ENCODE measurements at regions not wholly inside any gene's neighbourhood (a gene's known extent, or its start where the extent isn't known, plus 50 kb on each side); places are given as distances from the start of the nearest gene placed in this dataset.
"Not testable (repeated sequence)": the region's sequence is repeated elsewhere in the genome, so short reads cannot be mapped to it uniquely, and the experiment has no call there.

DNA sequence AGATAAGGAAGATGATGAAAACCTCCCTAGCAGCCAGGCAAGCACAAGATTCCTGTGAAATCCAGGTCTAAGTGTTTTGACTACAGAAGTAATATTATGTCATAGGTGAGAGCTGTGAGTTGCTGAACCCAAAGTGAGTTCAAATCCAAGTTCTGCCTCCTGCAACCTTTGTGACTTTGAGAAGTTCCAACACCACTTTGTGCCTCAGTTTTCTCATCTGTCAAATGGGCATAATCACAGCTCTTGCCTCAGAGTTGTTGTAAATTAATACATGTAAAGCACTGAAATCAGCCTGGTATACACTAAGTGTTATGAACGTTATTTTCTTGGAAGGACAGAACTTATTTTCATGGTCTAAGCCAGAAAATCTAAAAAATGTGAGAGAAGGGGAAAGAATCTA, 210.3 kb upstream of the FRG2C start:
- DNase-seq, result not testable (repeated sequence)

DNA sequence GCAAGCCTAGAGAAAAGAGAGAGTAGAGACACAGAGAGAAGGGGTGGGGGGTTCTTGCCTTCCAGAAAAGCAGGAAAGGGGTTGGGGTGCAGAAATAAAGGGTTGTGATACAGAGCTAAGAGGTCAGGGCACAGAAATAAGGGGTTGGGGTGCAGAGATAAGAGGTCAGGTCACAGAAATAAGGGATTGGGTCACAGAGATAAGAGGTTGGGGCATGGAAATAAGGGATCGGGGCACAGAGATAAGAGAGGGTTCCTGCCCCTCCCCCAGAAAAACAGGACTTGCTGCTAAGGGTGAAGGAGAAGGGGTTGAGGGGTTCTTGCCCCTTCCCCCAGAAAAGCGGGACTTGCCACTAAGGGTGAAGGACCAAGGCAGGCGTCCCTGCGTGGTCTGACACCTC, 189.6 kb upstream of the FRG2C start:
- not testable (repeated sequence) for DNase-seq

DNA sequence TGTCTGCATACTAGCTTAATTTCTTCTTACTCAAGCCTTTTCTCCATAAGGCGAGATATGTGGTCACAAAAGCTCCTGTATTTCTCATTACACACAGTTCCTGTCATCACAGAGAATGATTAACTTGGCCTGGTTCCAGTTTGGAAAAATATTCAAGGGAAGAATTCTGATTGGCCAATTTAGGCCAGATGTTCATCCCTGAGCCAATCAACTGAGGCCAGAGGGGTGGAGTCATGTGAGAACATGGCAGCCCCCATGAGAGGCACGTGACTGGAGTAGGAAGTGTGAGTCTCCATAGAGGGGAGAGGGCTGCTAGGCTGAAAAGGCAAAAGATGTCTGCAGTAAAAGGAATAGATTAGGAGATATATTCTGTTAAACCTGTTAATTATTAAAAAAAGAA, 167.5 kb upstream of the FRG2C start:
- DNase-seq, result not testable (repeated sequence)

DNA sequence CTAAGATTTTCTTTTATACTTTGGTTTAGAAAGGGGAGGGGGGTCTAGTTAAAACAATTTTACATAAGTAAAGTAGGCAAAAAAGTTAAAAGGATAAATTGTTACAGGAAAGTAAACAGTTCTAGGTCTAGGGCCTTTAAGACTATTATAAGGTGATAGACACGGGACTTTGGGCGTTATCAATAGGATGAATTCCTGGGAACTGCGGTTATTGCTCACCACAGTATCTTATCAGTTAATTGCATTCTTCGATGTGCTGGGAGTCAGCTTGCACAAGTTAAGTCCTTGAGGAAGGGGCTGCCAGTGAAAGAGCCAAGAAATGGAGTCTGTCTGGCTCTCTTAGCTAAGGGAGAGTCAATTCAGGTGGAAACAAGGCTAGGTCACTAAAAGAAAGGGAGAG, 163.8 kb upstream of the FRG2C start:
- DNase-seq, result not testable (repeated sequence)

DNA sequence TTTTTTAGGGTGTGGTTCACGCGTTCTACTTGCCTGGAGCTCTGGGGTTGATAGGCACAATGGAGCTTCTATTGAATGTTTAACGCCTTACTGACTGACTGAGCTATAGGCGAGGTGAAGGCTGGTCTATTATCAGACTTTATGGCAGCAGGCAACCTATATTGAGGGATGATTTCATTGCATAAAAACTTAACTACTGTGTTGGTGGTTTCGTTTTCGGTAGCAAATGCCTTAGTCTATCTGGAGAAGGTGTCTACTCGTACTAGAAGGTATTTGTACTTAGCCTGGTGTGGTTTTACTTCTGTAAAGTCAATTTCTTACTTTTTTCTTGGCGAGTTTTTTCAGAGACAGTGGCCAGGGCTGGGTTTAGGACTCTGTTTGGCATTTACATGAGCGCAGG, 162.0 kb upstream of the FRG2C start:
- DNase-seq, result not testable (repeated sequence)

DNA sequence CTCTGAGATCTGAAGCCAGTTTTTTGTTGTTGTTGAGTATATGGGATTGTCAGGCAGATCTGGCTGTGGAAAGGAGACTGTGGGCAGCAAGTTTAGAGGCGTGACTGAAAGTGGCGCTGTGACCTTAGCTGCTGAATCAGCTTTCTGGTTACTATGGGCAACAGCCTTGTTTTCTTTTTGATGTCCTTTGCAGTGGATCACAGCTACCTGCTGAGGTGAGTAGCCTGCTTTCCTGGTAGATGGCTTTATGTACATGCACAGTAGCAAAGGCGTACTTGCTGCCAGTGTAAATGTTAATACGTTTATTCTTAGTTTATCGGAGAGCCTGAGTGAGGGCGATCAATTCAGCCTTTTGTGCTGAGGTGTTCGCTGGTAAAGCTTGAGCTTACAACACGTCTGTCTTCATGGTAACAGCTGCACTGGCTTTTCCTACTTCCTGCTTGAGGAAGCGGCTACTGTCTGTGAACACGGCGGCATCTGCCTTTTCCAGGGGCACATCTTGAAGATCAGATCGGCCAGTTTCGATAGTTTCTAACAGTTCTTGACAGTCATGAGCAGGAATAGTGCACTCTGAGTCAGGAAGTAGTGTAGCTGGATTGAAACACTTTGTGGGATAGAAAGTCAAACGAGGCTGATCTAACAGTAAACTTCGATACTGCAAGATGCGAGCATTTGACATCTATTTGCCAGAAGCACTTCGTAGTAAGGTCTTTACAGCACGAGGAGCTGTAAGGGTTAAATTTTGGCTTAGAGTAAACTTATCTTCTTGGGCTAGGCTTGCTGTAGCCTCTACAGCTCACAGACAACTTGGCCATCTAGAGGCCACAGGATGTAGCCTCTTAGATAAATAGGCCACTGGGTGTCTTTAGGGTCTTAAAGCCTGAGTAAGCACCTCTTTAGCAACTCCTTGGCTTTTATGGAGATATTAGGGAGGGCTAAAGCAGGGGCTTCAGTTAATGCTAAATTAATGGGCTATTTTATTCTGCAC, 161.1 kb upstream of the FRG2C start:
- not testable (repeated sequence) for DNase-seq

DNA sequence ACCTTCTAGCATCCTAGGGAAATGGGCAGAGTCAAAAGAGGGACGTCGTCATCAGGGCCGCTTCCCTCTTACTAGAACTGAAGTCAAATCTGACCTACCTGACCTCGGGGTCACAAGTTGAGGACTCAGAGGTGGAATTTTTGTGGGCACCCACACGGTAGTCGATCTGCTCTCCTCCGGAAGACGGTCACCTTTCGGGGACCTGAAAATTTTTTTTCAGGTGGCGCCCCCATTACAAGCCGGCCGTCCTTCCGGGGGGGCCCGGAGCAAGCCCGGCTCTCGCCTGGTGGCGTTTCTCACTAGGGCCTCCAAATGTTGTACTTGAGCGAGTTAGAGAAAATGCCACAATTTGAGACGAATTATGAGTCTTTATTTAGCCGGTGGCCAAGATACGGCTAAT, 157.5 kb upstream of the FRG2C start:
- DNase-seq, result no peak

DNA sequence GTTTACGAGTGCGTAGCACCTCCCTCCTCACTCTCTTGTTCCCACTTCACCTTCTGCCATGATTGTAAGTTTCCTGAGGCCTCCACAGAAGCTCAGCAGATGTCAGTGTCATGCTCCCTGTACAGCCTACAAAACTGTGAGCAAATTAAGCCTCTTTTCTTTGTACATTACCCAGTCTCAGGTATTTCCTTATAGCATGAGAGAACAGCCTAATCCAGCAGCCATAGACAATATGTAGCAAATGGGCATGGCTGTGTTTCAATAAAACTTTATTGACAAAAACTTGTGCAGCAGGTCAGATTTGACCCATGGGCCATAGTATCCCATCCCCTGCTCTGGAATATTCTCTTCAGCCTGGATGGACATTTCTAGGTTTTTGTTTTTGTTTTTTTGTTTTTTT, 156.2 kb upstream of the FRG2C start:
- DNase-seq, result not testable (repeated sequence)

DNA sequence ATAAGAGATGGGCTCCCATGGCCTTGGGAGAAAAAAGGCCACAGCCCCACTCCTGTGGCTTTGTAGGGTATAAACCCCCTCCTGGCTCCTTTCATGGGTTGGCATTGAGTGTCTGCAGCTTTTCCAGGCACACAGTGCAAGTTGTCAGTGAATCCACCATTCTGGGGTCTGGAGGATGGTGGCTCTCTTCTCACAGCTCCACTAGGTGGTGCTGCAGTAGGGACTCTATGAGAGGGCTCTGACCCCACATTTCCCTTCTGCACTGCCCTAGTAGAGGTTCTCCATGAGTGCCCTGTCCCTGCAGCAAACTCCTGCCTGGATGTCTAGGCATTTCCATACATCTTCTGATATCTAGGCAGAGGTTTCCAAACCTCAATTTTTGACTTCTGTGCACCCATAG, 136.5 kb upstream of the FRG2C start:
- DNase-seq, result not testable (repeated sequence)

DNA sequence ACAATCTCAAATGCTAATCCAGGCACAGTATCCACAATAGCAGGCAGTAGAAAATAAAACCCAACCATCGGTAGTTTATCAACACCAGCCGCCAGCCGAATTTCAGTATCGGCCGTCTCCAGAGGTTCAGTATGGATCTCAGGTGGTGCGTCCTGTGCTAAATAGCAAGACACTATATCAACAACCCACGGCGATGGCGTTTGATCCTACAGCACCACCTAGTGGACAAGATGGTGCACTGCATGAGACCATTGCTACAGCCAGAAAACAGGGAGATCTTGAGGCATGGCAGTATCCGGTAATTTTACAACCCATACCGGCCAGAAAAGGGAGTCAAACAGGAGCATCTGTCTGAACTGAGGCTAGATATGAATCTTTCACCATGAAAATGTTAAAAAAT, 112.0 kb upstream of the FRG2C start:
- peak; percentile 14 for DNase-seq

DNA sequence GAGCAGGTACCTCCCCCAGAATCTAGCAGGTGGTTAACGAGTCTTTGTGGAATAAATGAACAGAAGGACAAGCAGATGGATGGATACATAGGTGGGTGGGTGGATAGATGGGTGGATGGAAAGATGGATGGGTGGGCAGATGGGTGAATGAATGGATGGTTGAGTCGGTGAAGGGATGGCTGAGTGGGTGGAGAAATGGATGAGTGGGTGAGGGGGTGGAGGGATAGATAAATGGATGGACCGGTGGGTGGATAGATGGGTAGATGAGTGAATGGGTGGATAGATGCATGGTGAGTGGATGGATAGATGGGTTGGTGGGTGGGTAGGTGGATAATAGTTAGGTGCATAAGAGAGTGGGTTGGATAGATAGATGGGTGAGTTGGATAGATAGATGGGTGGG, 99.7 kb upstream of the FRG2C start:
- not testable (repeated sequence) for DNase-seq

DNA sequence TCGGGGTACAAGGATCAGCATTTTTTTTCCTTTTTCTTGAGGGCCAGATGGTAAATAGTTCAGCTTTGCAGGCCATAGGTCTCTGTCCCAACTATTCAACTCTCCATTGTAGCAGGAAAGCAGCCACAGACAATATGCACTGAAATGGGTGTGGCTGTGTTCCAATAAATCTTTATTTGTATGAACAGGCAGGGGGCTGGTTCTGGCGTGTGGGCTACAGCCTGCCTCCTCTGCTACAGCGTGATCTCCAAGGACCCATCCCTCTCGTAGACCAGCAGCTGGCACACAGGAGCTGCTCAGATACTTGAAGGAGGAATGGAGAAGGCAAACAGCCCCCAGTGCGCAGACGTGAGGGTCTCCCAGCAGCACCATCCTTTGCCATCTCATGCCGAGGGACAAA, 91.8 kb upstream of the FRG2C start:
- not testable (repeated sequence) for DNase-seq

DNA sequence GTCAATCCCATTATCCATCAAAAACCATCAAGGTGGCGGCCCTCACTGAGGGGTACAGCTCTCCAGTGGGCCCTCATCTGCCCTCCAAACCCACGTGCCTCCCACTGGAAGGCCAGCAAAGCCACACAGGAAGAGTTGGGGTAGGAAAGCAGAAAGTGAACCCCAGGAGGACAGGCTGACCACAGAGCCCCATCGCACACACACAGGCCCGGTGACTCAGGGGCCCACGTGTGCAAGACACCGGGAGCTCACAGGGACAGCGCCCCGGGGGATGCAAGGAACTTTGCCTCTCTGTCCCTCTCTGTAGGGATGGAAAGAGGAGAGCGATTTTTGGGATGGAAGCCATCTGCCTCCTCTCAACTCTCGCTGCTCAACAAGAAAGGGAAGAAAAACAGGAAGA, 85.0 kb upstream of the FRG2C start:
- DNase-seq, result not testable (repeated sequence)

DNA sequence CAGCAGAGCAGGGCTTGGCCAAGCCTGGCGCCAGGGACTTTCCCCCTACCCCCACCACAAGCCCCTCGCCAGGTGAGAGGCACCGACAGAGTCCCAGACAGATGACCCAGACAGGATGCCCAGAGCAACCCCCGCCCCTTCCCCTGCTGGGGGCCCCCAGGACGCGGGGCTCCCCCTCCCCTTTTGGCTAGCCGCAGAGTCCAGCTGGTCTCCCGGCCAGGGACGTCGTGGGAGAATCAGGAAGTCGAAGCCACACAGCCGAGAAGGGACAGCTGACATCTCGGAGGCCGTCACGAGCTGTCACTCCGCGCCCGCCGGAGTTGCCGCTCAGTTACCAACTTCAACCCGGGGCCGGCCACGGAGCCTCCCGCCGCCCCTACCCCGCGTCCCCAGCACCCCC, 84.6 kb upstream of the FRG2C start:
- DNase-seq, result not testable (repeated sequence)

DNA sequence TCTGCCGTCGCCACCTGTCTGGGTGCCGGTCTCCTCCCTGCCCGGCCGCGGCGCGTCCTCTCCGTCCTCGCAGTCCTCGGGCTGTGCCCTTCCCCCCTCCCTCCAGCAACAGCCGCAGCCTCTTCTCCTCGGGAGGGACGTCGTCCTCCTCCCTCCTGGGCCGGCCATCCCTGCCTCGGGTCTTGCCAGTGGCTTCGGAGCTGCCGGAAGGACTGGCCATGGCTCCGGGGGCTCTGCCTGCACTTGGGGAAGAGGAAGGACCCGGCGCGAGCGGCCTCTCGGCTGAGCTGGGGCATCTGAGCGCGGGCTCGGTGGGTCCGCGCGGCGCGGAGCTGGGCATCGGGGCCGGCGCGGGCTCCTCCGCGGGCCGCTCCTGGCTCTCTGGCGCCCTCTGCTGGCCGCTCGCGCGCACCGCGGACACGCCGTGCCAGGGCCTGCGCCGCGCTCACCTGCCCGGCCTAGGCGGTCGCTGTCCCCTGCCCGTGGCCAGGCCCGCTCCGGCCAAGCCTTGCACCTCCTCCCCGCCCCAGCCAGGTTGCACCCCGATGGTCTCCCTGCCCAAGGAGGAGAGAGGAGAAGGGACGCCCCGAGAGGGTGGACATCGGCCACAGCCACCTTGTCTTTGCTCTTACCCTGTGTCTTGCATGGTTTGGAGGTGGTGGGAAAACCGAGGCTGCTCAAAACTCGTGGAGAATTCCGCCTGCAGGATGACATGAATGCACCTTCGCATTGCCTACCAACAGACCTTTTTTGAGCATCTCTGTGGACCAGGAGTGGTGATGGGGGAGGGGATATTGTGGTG, 83.9 kb upstream of the FRG2C start:
- not testable (repeated sequence) for DNase-seq

DNA sequence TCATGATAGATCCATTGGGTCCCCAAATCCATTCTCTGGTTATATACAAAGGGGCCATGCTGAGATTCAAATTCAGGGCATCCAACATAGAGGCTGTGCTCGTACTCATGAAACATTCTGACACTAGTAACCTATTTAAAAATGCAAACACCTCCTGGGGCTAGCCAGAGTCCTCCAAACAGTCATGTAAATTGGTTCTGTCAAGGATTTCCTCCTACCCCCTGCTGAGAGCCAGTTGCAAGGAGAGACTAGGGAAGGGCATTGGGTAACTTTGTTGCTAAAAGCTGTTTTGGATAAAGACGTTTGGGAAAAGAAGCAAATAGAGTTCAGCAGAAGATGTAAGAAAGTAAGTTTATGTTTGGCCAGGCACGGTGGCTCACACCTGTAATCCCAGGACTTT, 81.6 kb upstream of the FRG2C start:
- DNase-seq, result not testable (repeated sequence)

DNA sequence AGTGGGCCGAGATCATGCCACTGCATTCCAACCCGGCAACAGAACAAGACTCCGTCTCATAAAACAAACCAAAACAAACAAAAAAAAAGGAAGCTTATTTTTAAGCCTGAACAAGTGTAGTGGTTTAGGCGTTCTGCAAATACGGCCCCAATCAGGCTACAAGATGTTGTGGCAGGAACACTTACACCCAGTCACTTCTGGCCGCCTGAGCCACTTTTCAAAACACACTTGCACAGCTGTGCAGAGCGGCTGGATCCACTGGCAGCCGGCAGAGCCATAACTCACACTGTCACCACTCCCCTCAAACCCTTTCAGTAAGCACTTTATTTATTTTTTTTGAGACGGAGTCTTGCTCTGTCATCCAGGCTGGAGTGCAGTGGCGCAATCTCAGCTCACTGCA, 81.0 kb upstream of the FRG2C start:
- DNase-seq, result not testable (repeated sequence)

DNA sequence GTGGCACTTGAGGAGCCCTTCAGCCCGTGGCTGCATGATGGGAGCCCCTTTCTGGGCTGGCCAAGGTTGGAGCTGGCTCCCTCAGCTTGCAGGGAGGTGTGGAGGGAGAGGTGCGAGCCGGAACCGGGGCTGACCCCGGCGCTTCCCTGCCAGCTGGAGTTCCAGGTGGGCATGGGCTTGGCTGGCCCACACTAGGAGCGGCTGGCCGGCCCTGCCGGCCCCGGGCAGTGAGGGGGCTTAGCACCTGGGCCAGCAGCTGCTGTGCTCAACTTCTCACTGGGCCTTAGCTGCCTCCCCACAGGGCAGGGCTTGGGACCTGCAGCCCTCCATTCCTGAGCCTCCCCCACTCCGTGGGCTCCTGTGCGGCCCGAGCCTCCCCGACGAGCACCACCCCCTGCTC, 76.4 kb upstream of the FRG2C start:
- DNase-seq, result not testable (repeated sequence)

DNA sequence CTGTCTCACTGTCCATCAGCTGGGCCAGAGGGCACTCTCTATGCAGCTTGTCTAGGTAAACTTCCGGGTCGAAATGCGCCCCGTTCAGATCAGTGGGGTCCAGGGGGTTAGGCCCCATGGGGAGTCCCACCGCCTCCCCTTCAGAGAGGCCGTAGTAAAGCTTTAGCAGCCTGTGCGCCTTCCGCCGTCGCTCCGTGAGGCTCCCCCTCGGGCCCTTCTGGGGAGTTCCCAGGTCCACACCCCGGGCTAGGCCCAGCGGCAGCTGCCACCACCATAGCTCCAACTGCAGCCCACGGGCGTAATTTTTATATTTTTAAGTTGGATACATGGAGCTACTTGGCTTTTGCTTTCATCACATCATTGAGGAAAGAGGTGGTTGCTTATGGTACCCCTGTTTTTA, 73.7 kb upstream of the FRG2C start:
- not testable (repeated sequence) for DNase-seq

DNA sequence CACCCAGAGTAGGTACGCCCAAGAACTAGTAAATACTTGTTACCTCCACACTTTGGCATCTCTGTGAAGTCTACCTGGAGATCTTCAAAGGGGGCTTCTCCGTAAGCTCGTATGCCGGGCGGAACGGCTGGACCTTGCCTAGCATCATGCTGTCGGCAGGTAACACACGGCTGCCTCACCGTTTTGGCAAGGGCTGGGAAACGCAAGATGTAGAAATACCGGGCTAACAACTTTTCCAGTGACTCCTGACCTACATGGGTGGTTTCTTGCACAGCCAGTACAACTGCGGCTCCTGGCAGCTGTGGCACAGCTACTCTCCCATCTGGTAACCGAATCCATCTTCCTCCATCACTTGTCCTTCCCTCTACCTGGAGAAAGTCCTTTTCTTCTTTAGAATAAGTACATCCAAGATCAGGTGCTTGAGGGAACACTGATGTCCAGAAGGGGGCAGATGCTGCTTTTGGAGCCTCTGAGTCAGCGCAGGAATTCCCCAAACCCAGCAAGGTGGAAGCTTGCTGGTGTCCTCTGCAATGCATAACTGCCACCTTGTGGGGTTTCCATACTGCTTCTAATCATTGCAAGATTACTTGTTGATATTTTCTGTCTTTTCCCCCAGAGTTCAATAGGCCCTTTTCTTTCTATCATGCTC, 59.7 kb upstream of the FRG2C start:
- DNase-seq, result not testable (repeated sequence)

DNA sequence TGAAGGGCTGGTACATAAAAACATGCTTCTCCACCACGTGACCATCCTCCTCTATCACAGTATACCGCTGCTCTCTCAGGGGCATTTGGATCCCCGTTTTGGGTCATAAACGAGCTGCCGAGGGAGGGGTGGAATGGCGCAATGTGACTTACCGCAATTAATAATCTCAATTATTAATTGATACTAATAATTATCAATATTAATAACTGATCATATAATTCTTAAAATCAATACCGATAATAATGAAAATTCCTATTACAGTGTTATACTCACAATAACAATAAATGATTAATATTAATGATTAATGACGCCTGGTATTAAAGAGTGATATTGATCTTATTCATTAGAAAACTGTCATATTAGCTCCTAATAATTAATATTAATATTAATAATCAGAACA, 56.1 kb upstream of the FRG2C start:
- DNase-seq, result not testable (repeated sequence)

DNA sequence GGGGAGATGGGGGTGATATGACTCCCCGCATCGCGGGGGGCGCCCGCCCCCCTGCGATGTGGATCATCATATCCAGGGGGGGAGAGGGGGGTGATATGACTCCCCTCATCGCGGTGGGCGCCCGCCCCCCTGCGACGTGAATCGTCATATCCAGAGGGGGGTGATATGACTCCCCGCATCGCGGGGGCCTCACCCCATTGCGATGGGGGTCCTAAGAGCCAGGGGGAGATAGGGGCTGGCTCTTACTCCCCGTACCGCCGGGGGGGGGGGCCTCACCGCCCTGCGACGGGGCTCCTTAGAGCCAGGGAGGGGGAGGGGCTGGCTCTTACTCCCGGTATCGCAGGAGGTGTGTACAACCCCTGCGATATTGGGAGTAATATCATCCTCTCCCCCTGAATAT, 54.5 kb upstream of the FRG2C start:
- DNase-seq, result not testable (repeated sequence)

DNA sequence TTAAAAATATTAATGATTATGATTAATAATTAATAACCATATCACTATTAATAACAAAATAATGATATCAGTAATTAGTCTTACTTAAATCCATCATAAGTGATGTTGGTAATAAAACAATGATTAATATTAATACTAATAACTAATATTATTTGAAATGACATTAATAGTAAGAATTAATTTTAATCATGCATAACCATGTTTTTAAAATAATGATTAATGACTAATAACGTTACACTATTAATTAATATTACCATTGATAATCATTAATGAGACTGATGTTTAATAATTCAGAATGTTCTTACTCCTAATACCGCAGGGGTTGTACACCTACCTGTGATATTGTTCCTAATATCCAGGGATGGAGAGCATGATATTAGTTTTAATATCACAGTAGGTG, 53.4 kb upstream of the FRG2C start:
- no peak for DNase-seq
